GM19397 (cell line): ENCODE measurements at regions not wholly inside any gene's neighbourhood (a gene's known extent, or its start where the extent isn't known, plus 50 kb on each side); places are given as distances from the start of the nearest gene placed in this dataset.
"Not testable (repeated sequence)": the region's sequence is repeated elsewhere in the genome, so short reads cannot be mapped to it uniquely, and the experiment has no call there.

ENCODE experiments used
- ATAC-seq: cut with Tn5 transposase; IDR thresholded peaks from one replicate; pipeline ENCODE4 v1.9.1; 2021; ENCODE audit warnings: mild to moderate bottlenecking, moderate library complexity; ENCODE audit not compliant: unreplicated experiment

- ATAC-seq = no peak
Observed at GRCh38 chr12:58678753-58679152, 241.6 kb downstream of the LRIG3 start.

DNA sequence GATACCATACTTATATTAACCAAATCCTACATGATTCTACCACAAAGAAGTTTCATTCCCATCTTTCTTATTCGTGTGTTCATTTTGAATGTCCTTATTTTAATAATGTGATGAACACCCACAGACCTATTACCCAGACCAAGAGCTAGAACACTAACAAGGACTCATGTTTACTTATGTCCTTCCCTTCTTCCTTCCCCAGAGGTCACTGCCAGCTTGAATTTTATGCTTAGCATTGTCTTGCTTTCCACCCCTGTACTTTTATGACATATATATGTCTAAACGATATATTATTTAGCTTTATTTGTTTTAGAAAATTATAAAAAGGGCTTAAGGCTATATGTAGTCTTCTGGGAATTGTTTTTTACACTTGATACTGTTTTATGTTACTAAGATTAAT, 238.6 kb downstream of the LRIG3 start:
- ATAC-seq = no peak

- ATAC-seq = no peak
Observed at GRCh38 chr12:58695263-58695662, 225.0 kb downstream of the LRIG3 start.

GRCh38 chr12:58701536-58701935, 218.8 kb downstream of the LRIG3 start:
- no peak for ATAC-seq

DNA sequence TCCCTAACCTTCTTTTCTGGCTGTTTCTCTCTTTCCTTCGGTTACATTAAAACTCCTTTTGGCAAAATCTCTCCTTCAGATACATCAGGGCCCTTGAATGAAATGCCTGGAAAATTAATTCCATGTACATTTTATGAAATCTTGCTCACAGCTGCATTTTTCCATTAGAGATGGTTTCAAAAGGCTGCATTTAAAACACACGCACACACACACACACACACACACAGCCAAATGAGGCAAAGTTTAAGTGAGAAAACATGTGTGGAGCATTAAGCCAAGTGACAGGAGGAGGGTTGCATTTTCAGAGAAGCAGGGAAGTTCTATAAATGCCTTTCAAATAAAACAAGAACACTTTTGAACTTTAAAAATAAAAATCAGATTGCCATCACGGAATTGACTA, 216.4 kb downstream of the LRIG3 start:
- ATAC-seq = no peak

DNA sequence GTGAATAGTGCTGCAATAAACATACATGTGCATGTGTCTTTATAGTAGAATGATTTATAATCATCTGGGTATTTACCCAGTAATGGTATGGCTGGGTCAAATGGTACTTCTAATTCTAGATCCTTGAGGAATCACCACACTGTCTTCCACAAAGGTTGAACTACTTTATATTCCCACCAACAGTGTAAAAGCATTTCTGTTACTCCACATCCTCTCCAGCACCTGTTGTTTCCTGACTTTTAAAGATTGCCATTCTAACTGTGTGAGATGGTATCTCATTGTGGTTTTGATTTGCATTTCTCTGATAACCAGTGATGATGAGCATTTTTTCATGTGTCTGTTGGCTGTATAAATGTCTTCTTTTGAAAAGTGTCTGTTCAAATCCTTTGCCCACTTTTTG, 215.5 kb downstream of the LRIG3 start:
- not testable (repeated sequence) for ATAC-seq

GRCh38 chr12:58710901-58711300, 209.4 kb downstream of the LRIG3 start:
- no peak for ATAC-seq

GRCh38 chr12:58711974-58712373, 208.3 kb downstream of the LRIG3 start:
- no peak for ATAC-seq

DNA sequence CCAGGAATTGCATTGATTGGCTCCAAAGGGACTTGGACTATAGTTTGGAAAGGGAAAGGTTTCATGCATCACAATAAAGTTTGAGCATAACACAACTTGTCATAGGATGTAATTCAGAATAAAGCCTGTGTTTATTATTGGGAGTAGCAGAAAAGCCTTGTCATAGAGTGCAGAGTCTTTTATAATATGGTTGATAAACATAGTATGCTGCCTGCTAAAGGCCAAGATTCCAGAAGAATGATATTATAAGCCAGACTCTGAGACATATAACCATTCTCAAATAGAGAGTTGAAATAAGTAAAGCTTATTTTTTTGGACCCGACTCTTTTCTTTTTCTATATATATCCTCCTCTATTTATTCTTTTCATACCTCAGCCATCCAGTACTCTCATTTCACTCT, 207.3 kb downstream of the LRIG3 start:
- ATAC-seq = no peak

- no peak for ATAC-seq
Observed at GRCh38 chr12:58719161-58719560, 201.1 kb downstream of the LRIG3 start.

- ATAC-seq = no peak
Observed at GRCh38 chr12:58720421-58720820, 199.9 kb downstream of the LRIG3 start.

DNA sequence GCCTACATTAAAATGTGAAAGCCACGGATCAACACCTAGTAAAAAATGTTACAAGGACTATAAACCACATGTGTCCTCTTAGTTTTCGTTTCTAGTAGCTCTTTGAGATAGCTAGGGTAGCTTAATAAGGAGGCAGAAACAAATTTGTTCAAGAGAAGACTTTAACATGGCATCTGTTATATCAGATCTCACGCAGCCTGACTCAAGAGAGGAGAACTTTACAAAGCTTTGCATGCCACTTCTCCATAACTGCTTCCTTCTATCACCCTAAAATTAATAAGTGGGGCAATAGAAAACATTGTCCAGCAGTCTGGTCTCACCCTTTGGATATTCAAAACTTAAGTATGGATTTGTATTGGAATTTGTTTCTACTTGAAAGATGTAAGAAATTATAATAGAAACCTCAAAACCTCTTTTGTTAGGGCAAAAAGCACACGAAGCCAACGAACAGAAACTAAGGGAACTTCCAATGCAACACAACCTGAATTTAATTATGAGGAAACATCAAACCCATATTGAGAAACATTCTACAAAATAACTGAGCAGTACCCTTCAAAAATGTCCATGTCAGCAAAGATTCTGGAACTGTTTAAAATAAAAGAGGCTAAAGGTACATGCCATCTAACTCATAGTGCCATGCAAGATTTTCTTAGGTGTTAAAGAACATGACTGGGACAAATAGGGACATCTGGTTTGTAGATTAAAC, 194.8 kb downstream of the LRIG3 start:
- ATAC-seq = no peak

DNA sequence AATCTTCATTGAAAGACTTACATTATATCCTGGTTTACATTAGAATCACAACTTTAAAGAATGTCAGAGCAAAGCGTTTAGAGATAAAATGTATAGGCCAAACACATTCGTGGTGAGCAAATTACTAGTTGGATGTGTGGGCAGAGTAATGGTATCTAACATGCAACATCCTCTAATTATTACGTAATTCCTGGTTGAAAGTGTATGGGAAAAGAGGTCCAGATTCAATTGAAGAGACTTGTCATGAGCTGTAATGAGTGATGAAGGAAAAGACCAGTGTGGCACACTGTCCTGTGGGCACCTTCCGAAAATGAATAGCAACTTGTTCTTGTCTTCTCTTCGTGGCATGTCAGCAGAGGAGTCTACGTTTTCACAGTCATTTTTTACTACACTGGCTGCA, 192.8 kb downstream of the LRIG3 start:
- no peak for ATAC-seq

DNA sequence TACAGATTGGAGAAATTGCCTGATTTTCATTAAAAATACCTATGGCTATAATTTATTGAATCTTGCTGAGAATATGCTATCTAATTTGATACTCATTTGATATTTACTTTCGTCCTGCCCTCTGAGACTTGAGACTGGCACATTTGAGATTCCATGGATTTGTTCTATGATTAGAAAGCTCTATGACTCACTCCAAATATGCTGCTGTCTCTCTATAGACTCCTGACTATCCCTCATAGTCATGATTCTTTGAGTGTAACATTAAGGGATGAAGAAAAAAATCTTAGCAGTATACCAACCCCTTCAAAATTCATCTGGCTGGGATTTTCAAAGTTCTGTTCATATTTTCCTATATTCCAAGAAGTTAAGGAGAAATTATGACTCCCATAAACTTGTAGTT, 191.9 kb downstream of the LRIG3 start:
- no peak for ATAC-seq

GRCh38 chr12:58731096-58731495, 189.2 kb downstream of the LRIG3 start:
- ATAC-seq = no peak

GRCh38 chr12:58732894-58733293, 187.4 kb downstream of the LRIG3 start:
- no peak for ATAC-seq

DNA sequence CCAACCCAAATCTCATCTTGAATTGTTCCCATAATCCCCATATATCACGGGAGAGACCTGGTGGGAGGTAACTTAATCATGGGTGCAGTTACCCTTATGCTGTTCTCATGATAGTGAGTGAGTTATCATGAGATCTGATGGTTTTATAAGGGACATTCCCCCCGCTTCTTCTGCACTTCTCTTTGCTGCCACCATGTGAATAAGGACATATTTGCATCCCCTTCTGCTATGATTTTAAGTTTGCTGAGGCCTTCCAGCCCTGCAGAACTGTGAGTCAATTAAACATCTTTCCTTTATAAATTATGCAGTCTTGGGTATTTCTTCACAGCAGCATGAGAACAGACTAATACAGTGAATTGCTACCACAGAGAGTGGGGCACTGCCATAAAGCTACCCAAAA, 179.1 kb downstream of the LRIG3 start:
- no peak for ATAC-seq

DNA sequence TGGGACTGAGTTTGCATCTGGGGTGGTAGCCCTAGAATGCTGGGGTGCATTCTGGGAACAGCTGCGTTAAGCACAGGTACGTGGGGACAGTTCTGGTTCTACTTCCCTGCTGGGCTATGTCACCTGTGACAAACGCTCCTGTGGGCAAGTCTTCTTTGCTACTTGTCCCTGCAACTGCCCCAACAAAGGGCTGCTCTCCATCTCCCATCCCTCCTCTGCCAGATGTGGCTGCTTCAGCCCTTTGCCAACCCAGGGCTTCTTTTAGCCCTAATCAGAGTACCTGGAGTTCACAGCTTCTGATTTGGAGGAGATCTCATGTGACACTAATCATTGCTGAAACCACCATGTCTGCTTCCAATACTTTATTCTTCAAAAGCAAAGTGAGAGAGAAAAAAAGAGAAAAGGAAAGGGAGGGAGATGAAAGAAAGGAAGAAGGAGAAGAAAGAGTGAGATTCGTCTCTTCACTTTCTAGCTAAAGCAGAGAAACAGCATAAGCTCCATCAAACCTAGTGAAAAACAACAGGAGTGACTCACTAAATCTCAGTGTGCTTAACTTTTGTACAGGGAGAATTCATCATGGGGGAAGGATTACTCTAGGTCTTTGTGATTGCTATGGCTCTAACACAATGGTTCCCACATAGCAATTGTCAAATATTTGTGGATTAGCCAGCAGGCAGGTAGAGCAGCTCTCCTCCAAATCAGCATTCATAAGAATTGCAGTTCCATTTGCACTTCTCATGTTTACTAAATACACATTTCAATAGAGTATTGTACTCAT, 174.8 kb downstream of the LRIG3 start:
- ATAC-seq = no peak

- ATAC-seq = no peak
Observed at GRCh38 chr12:58747533-58747932, 172.8 kb downstream of the LRIG3 start.

DNA sequence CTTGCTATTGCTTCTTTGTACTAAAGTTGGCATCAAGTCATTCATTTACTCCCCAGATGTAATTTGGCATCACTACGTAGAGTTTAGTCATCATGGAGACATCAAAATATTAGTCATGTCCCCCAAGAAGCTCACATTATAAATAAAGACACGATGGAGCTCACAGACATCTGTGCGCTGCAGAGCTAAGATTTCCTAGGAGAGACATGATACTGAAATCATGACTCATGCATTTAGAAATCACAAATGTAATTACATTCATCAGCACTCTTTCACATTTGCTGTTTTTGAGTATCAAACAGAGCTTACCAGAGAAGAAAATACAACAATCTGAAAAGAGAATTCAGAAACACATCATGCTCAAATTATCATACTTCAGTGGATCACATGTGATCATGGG, 169.8 kb downstream of the LRIG3 start:
- no peak for ATAC-seq

- no peak for ATAC-seq
Observed at GRCh38 chr12:58757422-58757821, 162.9 kb downstream of the LRIG3 start.

GRCh38 chr12:58759745-58760144, 160.6 kb downstream of the LRIG3 start:
- not testable (repeated sequence) for ATAC-seq

DNA sequence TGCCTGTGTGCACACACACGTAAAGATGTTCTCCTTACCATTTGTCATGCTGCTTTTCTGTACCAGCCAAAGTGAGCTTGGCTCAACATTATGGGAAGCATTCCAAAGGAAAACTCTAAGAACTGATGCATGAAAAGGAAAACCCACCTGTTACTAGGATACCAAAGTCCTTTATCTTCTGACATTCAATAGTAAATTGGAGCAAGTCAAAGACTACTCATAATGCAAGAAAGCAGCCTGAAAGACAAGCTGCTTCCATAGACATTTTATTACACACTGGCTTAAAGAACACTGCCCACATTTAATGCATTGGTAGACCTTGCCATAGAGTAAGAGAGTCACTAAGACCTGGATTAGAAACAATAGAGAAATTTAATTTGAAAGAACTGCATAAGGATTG, 159.0 kb downstream of the LRIG3 start:
- ATAC-seq = no peak
